ENCODE measurements at regions not wholly inside any gene's neighbourhood (a gene's known extent, or its start where the extent isn't known, plus 50 kb on each side); places are given as distances from the start of the nearest gene placed in this dataset.
A peak's percentile ranks its signal among the peaks of the same experiment; 100 is the strongest.
"Not testable (repeated sequence)": the region's sequence is repeated elsewhere in the genome, so short reads cannot be mapped to it uniquely, and the experiment has no call there.

DNA sequence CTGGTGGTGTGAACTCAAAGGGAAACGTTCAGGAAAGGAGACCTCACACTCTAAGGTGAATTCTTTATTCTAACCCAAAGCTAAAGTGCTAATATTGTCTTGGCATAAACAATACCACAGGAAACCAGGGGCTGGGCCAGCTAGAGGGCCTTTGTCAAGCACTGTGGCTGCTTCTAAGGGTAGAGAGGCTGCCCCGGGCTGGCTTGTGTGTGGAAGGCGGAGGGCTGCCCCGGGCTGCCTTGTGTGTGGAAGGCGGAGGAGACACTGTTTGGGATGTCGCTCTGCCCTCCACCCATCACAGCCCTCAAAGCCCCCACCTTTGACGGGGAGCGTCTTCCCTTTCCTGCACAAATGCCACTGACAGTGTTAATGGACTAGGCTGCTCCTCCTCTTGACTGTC, 216.8 kb downstream of the TOMM20 start:
- H3K27ac ChIP-seq (ENCODE audit: low read depth, low read length): no peak overlapping the region
- peaks cover 30 to 32% of the 10 kb centered on the region in 2 donors for H3K4me1 ChIP-seq (ENCODE audit: control insufficient read depth in 1 of 2, insufficient read depth in 2 of 2, low read length in 2 of 2)
- H3K36me3 ChIP-seq (ENCODE audit: control insufficient read depth in 1 of 2, insufficient read depth in 2 of 2, low read length in 2 of 2): no peaks in the 10 kb centered on the region

GRCh38 chr1:234911136-234911535, 217.5 kb downstream of the TOMM20 start:
- peaks cover 34 to 35% of the 10 kb centered on the region in 2 donors for H3K4me1 ChIP-seq (ENCODE audit: control insufficient read depth in 1 of 2, insufficient read depth in 2 of 2, low read length in 2 of 2)
- H3K27me3 ChIP-seq (ENCODE audit: control insufficient read depth in 1 of 2, insufficient read depth in 2 of 2, low read length in 2 of 2); H3K4me3 ChIP-seq (ENCODE audit: low read depth in 1 of 2, low read length in 2 of 2); H3K9me3 ChIP-seq (ENCODE audit: control insufficient read depth in 1 of 2, low read length in 2 of 2); H3K27ac ChIP-seq (ENCODE audit: low read depth, low read length); H3K9ac ChIP-seq (ENCODE audit: low read depth in 1 of 2, low read length in 2 of 2); H3K36me3 ChIP-seq (ENCODE audit: control insufficient read depth in 1 of 2, insufficient read depth in 2 of 2, low read length in 2 of 2): not testable (repeated sequence)

More for the DNA sequence above, 216.8 kb downstream of the TOMM20 start:
- Histone ChIP-seq H3K9ac (ENCODE audit: low read depth in 1 of 2, low read length in 2 of 2) (no peak overlapping the region), H3K4me3 (ENCODE audit: low read depth in 1 of 2, low read length in 2 of 2) (no peak overlapping the region), H3K27me3 (ENCODE audit: control insufficient read depth in 1 of 2, insufficient read depth in 2 of 2, low read length in 2 of 2) (no peaks in the 10 kb centered on the region), H3K9me3 (ENCODE audit: control insufficient read depth in 1 of 2, low read length in 2 of 2) (no peaks in the 10 kb centered on the region)

- Histone ChIP-seq H3K27ac (ENCODE audit: low read depth, low read length) (no peak overlapping the region), H3K4me3 (ENCODE audit: low read depth in 1 of 2, low read length in 2 of 2) (no peak overlapping the region), H3K27me3 (ENCODE audit: control insufficient read depth in 1 of 2, insufficient read depth in 2 of 2, low read length in 2 of 2) (no peaks in the 10 kb centered on the region), H3K9ac (ENCODE audit: low read depth in 1 of 2, low read length in 2 of 2) (no peak overlapping the region), H3K4me1 (ENCODE audit: control insufficient read depth in 1 of 2, insufficient read depth in 2 of 2, low read length in 2 of 2) (peaks cover 34 to 35% of the 10 kb centered on the region in 2 donors), H3K36me3 (ENCODE audit: control insufficient read depth in 1 of 2, insufficient read depth in 2 of 2, low read length in 2 of 2) (no peaks in the 10 kb centered on the region), H3K9me3 (ENCODE audit: control insufficient read depth in 1 of 2, low read length in 2 of 2) (no peaks in the 10 kb centered on the region)
Measured at GRCh38 chr1:234909851-234910250, 218.8 kb downstream of the TOMM20 start.

GRCh38 chr1:234909307-234909810, 219.3 kb downstream of the TOMM20 start:
- H3K27me3 ChIP-seq (ENCODE audit: control insufficient read depth in 1 of 2, insufficient read depth in 2 of 2, low read length in 2 of 2): no peaks in the 10 kb centered on the region
- H3K27ac ChIP-seq (ENCODE audit: low read depth, low read length): no peak overlapping the region
- peak overlapping the region in 1 of 2 donors; percentile 16 for H3K9ac ChIP-seq (ENCODE audit: low read depth in 1 of 2, low read length in 2 of 2)
- peaks cover 34 to 35% of the 10 kb centered on the region in 2 donors for H3K4me1 ChIP-seq (ENCODE audit: control insufficient read depth in 1 of 2, insufficient read depth in 2 of 2, low read length in 2 of 2)
- no peaks in the 10 kb centered on the region for H3K36me3 ChIP-seq (ENCODE audit: control insufficient read depth in 1 of 2, insufficient read depth in 2 of 2, low read length in 2 of 2)
- no peak overlapping the region for H3K4me3 ChIP-seq (ENCODE audit: low read depth in 1 of 2, low read length in 2 of 2)
- H3K9me3 ChIP-seq (ENCODE audit: control insufficient read depth in 1 of 2, low read length in 2 of 2): no peaks in the 10 kb centered on the region

DNA sequence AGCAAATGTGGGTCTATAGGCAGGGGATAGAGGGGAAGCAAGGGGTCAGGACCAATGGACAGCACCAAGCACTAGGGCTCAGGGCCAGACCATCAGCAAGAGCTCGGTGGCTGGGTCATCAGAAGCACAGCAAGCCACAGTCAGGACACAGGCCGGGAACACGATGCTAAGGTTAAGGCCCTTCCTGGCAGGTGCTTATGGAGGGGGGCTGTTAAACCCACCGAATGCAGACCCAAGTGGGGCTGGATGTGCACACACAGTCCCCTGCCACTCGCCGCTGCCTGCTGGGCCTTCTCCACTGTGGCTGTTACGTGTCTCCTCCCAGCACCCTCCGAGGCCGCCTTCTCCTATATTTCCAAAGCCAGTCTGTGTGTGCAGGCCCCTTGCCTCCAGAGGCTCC, 220.1 kb downstream of the TOMM20 start:
- H3K4me1 ChIP-seq (ENCODE audit: control insufficient read depth in 1 of 2, insufficient read depth in 2 of 2, low read length in 2 of 2): peaks cover 34 to 35% of the 10 kb centered on the region in 2 donors
- H3K27me3 ChIP-seq (ENCODE audit: control insufficient read depth in 1 of 2, insufficient read depth in 2 of 2, low read length in 2 of 2): no peaks in the 10 kb centered on the region
- peak overlapping the region in 1 of 2 donors; percentile 19 for H3K4me3 ChIP-seq (ENCODE audit: low read depth in 1 of 2, low read length in 2 of 2)
- no peaks in the 10 kb centered on the region for H3K36me3 ChIP-seq (ENCODE audit: control insufficient read depth in 1 of 2, insufficient read depth in 2 of 2, low read length in 2 of 2)
- peak overlapping the region; percentile 0 to 49 for H3K9ac ChIP-seq (ENCODE audit: low read depth in 1 of 2, low read length in 2 of 2)
- peak overlapping the region; percentile 11 for H3K27ac ChIP-seq (ENCODE audit: low read depth, low read length)
- no peaks in the 10 kb centered on the region for H3K9me3 ChIP-seq (ENCODE audit: control insufficient read depth in 1 of 2, low read length in 2 of 2)

DNA sequence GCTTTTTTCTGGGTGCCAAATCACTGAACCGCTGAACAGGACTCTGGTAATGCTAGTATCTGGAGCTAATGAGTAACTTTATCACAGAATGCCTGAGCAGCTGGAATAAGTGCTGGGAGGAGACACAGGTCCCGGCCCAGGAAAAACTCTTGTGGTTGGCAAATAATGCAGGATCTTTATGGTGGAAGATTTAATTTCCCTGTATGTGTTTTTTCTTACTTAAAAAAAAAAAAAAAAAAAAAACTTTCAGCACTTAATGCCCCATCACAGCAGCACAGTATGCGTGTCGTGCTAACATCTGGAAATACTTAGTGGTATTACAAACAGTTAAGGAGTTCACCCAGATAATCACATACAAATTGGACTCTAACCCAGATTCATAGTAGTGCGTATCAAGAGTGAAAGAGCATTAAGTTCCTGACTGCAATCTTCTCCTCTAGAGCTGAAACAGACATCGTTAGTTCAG, 220.7 kb downstream of the TOMM20 start:
- Histone ChIP-seq H3K4me1 (ENCODE audit: control insufficient read depth in 1 of 2, insufficient read depth in 2 of 2, low read length in 2 of 2) (peaks cover 33 to 35% of the 10 kb centered on the region in 2 donors), H3K4me3 (ENCODE audit: low read depth in 1 of 2, low read length in 2 of 2) (peak overlapping the region in 1 of 2 donors; percentile 19), H3K9me3 (ENCODE audit: control insufficient read depth in 1 of 2, low read length in 2 of 2) (no peaks in the 10 kb centered on the region), H3K27ac (ENCODE audit: low read depth, low read length) (peak overlapping the region; percentile 54), H3K9ac (ENCODE audit: low read depth in 1 of 2, low read length in 2 of 2) (peak overlapping the region; percentile 27 to 49), H3K36me3 (ENCODE audit: control insufficient read depth in 1 of 2, insufficient read depth in 2 of 2, low read length in 2 of 2) (no peaks in the 10 kb centered on the region), H3K27me3 (ENCODE audit: control insufficient read depth in 1 of 2, insufficient read depth in 2 of 2, low read length in 2 of 2) (no peaks in the 10 kb centered on the region)

GRCh38 chr1:234907208-234907939, 221.3 kb downstream of the TOMM20 start:
- Histone ChIP-seq H3K9me3 (ENCODE audit: control insufficient read depth in 1 of 2, low read length in 2 of 2) (no peaks in the 10 kb centered on the region), H3K27me3 (ENCODE audit: control insufficient read depth in 1 of 2, insufficient read depth in 2 of 2, low read length in 2 of 2) (no peaks in the 10 kb centered on the region), H3K4me3 (ENCODE audit: low read depth in 1 of 2, low read length in 2 of 2) (peak overlapping the region in 1 of 2 donors; percentile 7), H3K27ac (ENCODE audit: low read depth, low read length) (peak overlapping the region; percentile 54), H3K36me3 (ENCODE audit: control insufficient read depth in 1 of 2, insufficient read depth in 2 of 2, low read length in 2 of 2) (no peaks in the 10 kb centered on the region), H3K4me1 (ENCODE audit: control insufficient read depth in 1 of 2, insufficient read depth in 2 of 2, low read length in 2 of 2) (peaks cover 31 to 35% of the 10 kb centered on the region in 2 donors), H3K9ac (ENCODE audit: low read depth in 1 of 2, low read length in 2 of 2) (peak overlapping the region in 1 of 2 donors; percentile 27)

DNA sequence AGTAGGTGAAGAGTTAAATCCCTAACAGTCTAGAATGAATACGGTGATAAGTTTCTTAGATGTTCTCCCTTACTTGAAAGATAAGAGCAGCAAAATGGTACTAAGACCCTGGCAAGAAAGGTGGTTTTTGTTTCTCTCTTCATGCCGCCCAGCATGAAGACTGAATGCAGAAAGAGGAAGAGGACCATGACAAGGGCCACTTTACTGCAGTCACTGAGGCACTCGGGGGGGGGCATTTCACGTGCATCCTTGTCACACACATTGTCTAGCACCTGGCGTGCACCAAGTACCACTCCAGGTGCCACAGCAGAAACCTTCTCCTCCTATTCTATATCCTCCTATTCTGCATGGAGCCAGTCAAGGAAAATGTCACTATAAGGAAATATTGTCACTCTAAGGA, 222.0 kb downstream of the TOMM20 start:
- Histone ChIP-seq H3K27ac (ENCODE audit: low read depth, low read length) (no peak overlapping the region), H3K9me3 (ENCODE audit: control insufficient read depth in 1 of 2, low read length in 2 of 2) (no peaks in the 10 kb centered on the region), H3K27me3 (ENCODE audit: control insufficient read depth in 1 of 2, insufficient read depth in 2 of 2, low read length in 2 of 2) (no peaks in the 10 kb centered on the region)

GRCh38 chr1:234902774-234903547, 225.7 kb downstream of the TOMM20 start:
- Histone ChIP-seq H3K4me1 (ENCODE audit: control insufficient read depth in 1 of 2, insufficient read depth in 2 of 2, low read length in 2 of 2) (peaks cover 22 to 33% of the 10 kb centered on the region in 2 donors), H3K9me3 (ENCODE audit: control insufficient read depth in 1 of 2, low read length in 2 of 2) (no peaks in the 10 kb centered on the region), H3K27ac (ENCODE audit: low read depth, low read length) (no peak overlapping the region), H3K36me3 (ENCODE audit: control insufficient read depth in 1 of 2, insufficient read depth in 2 of 2, low read length in 2 of 2) (no peaks in the 10 kb centered on the region), H3K4me3 (ENCODE audit: low read depth in 1 of 2, low read length in 2 of 2) (no peak overlapping the region), H3K27me3 (ENCODE audit: control insufficient read depth in 1 of 2, insufficient read depth in 2 of 2, low read length in 2 of 2) (no peaks in the 10 kb centered on the region), H3K9ac (ENCODE audit: low read depth in 1 of 2, low read length in 2 of 2) (no peak overlapping the region)

More for the DNA sequence above, 222.0 kb downstream of the TOMM20 start:
- Histone ChIP-seq H3K4me3 (ENCODE audit: low read depth in 1 of 2, low read length in 2 of 2) (peak overlapping the region in 1 of 2 donors; percentile 7), H3K36me3 (ENCODE audit: control insufficient read depth in 1 of 2, insufficient read depth in 2 of 2, low read length in 2 of 2) (no peaks in the 10 kb centered on the region), H3K4me1 (ENCODE audit: control insufficient read depth in 1 of 2, insufficient read depth in 2 of 2, low read length in 2 of 2) (peaks cover 31 to 35% of the 10 kb centered on the region in 2 donors), H3K9ac (ENCODE audit: low read depth in 1 of 2, low read length in 2 of 2) (no peak overlapping the region)

DNA sequence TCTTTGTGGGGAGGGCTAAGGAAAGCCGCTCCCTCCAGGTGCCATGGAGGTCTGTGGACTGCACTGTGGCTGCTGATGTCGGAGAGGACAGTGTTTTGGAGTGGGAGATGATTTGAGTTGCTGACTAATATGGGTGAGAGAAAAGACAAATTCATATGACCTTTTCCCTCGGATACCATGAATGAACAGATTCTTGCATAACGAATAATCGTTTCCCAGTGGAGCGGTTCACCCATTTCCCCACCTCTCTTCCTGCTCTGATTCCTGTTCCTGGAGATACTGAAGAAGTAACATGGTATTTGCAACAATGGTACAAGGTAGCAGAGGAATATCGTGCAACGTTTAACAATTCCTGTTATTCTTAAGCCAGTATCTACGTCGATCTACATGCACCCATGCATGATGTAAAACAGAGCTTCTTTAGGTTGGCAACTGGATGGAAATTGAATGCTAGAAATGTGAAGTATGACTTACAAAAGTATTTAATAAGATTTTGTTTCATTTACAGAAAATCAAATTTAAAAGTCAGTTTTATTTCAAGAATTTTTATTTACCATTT, 227.1 kb downstream of the TOMM20 start:
- H3K36me3 ChIP-seq (ENCODE audit: control insufficient read depth in 1 of 2, insufficient read depth in 2 of 2, low read length in 2 of 2): no peaks in the 10 kb centered on the region
- no peak overlapping the region for H3K4me3 ChIP-seq (ENCODE audit: low read depth in 1 of 2, low read length in 2 of 2)
- H3K27me3 ChIP-seq (ENCODE audit: control insufficient read depth in 1 of 2, insufficient read depth in 2 of 2, low read length in 2 of 2): no peaks in the 10 kb centered on the region
- H3K9ac ChIP-seq (ENCODE audit: low read depth in 1 of 2, low read length in 2 of 2): no peak overlapping the region
- H3K9me3 ChIP-seq (ENCODE audit: control insufficient read depth in 1 of 2, low read length in 2 of 2): no peaks in the 10 kb centered on the region
- no peak overlapping the region for H3K27ac ChIP-seq (ENCODE audit: low read depth, low read length)
- peaks cover 9 to 19% of the 10 kb centered on the region in 2 donors for H3K4me1 ChIP-seq (ENCODE audit: control insufficient read depth in 1 of 2, insufficient read depth in 2 of 2, low read length in 2 of 2)

Data from duodenal mucosa (tissue), 2 donors.